ENCODE measurements at regions not wholly inside any gene's neighbourhood (a gene's known extent, or its start where the extent isn't known, plus 50 kb on each side); places are given as distances from the start of the nearest gene placed in this dataset.

GRCh38 chr4:182145334-182145905 lies 97.8 kb upstream of the TENM3 start:
- CTCF ChIA-PET, result interaction anchor here (0.6 to 1.1 kb wide), 4 partner anchors 33 to 332 kb away, joined by 3 to 5 read pairs (median 3); no protein-coding TSS in a partner anchor

GRCh38 chr4:182147391-182147790 lies 95.8 kb upstream of the TENM3 start:
- no peaks in the 10 kb centered on the region for H3K27me3 Mint-ChIP-seq (ENCODE audit: insufficient read depth, unreplicated experiment)
- H3K4me1 Mint-ChIP-seq (ENCODE audit: insufficient read depth, unreplicated experiment), result peaks cover 27% of the 10 kb centered on the region
- no TSS peak for BruUV-seq (replicated peaks)
- POLR2A ChIA-PET, result interaction anchor here (0.7 to 1.7 kb wide), 8 partner anchors 20 to 473 kb away, joined by 3 to 6 read pairs (median 4); no protein-coding TSS in a partner anchor
- H3K9me3 Mint-ChIP-seq (ENCODE audit: unreplicated experiment), result no peaks in the 10 kb centered on the region
- H3K36me3 Mint-ChIP-seq (ENCODE audit: insufficient read depth, unreplicated experiment), result no peaks in the 10 kb centered on the region
- CTCF ChIA-PET, result interaction anchor here (0.6 to 1.2 kb wide), 4 partner anchors 22 to 218 kb away, joined by 3 to 4 read pairs (median 3); no protein-coding TSS in a partner anchor
- H3K4me3 Mint-ChIP-seq (ENCODE audit: unreplicated experiment), result no peak overlapping the region
- DNase-seq (ENCODE audit: unreplicated experiment), result no peak
- no peak overlapping the region for H3K27ac Mint-ChIP-seq (ENCODE audit: low read depth, unreplicated experiment)
- intact Hi-C loops (cut with micrococcal nuclease), result no loop called here
- no peak for TF ChIP-seq CTCF (IDR thresholded peaks at IDR 0.05; ENCODE audit: unreplicated experiment)

More at GRCh38 chr4:182145334-182145905, 97.8 kb upstream of the TENM3 start:
- DNase-seq (ENCODE audit: unreplicated experiment), result peak; percentile 22
- intact Hi-C loops (cut with micrococcal nuclease), result loop anchor here (1.0 to 2.0 kb wide), 4 partner anchors 101 to 661 kb away; no protein-coding TSS in a partner anchor
- Mint-ChIP-seq H3K27ac (ENCODE audit: low read depth, unreplicated experiment) (peak overlapping the region; percentile 54), H3K4me1 (ENCODE audit: insufficient read depth, unreplicated experiment) (peaks cover 22% of the 10 kb centered on the region), H3K9me3 (ENCODE audit: unreplicated experiment) (no peaks in the 10 kb centered on the region), H3K36me3 (ENCODE audit: insufficient read depth, unreplicated experiment) (no peaks in the 10 kb centered on the region), H3K4me3 (ENCODE audit: unreplicated experiment) (peak overlapping the region; percentile 98), H3K27me3 (ENCODE audit: insufficient read depth, unreplicated experiment) (no peaks in the 10 kb centered on the region)
- TSS peak; percentile 32 for BruUV-seq (replicated peaks)
- POLR2A ChIA-PET, result interaction anchor here (0.6 to 2.1 kb wide), 17 partner anchors 9 to 753 kb away, joined by 3 to 8 read pairs (median 5); no protein-coding TSS in a partner anchor
- TF ChIP-seq CTCF (IDR thresholded peaks at IDR 0.05; ENCODE audit: unreplicated experiment), result no peak

- ChIA-PET CTCF (interaction anchor here (0.6 to 1.1 kb wide), 2 partner anchors 38 to 554 kb away, joined by 3 read pairs; no protein-coding TSS in a partner anchor), POLR2A (interaction anchor here (0.9 kb wide), 1 partner anchor 13 kb away, joined by 3 read pairs; no protein-coding TSS in a partner anchor)
- no peak for DNase-seq (ENCODE audit: unreplicated experiment)
- Mint-ChIP-seq H3K36me3 (ENCODE audit: insufficient read depth, unreplicated experiment) (no peaks in the 10 kb centered on the region), H3K27ac (ENCODE audit: low read depth, unreplicated experiment) (no peak overlapping the region), H3K9me3 (ENCODE audit: unreplicated experiment) (no peaks in the 10 kb centered on the region), H3K4me3 (ENCODE audit: unreplicated experiment) (no peak overlapping the region), H3K4me1 (ENCODE audit: insufficient read depth, unreplicated experiment) (peaks cover 14% of the 10 kb centered on the region), H3K27me3 (ENCODE audit: insufficient read depth, unreplicated experiment) (no peaks in the 10 kb centered on the region)
- intact Hi-C loops (cut with micrococcal nuclease), result no loop called here
- TF ChIP-seq CTCF (IDR thresholded peaks at IDR 0.05; ENCODE audit: unreplicated experiment), result no peak
- no TSS peak for BruUV-seq (replicated peaks)
Measured at GRCh38 chr4:182150645-182151044, 92.6 kb upstream of the TENM3 start.

- no TSS peak for BruUV-seq (replicated peaks)
- CTCF ChIA-PET, result interaction anchor here (0.5 to 0.7 kb wide), 2 partner anchors 154 to 1024 kb away, joined by 3 read pairs; no protein-coding TSS in a partner anchor
Measured at GRCh38 chr4:182155806-182156205, 87.4 kb upstream of the TENM3 start.

More at GRCh38 chr4:182155806-182156205, 87.4 kb upstream of the TENM3 start:
- peaks cover 11% of the 10 kb centered on the region for H3K36me3 Mint-ChIP-seq (ENCODE audit: insufficient read depth, unreplicated experiment)
- peaks cover 4% of the 10 kb centered on the region for H3K4me1 Mint-ChIP-seq (ENCODE audit: insufficient read depth, unreplicated experiment)
- no peak overlapping the region for H3K27ac Mint-ChIP-seq (ENCODE audit: low read depth, unreplicated experiment)
- TF ChIP-seq CTCF (IDR thresholded peaks at IDR 0.05; ENCODE audit: unreplicated experiment), result no peak
- POLR2A ChIA-PET, result interaction anchor here (0.6 kb wide), 1 partner anchor 10 kb away, joined by 4 read pairs; no protein-coding TSS in a partner anchor
- DNase-seq (ENCODE audit: unreplicated experiment), result no peak
- no peaks in the 10 kb centered on the region for H3K9me3 Mint-ChIP-seq (ENCODE audit: unreplicated experiment)
- intact Hi-C loops (cut with micrococcal nuclease), result no loop called here
- H3K27me3 Mint-ChIP-seq (ENCODE audit: insufficient read depth, unreplicated experiment), result no peaks in the 10 kb centered on the region
- no peak overlapping the region for H3K4me3 Mint-ChIP-seq (ENCODE audit: unreplicated experiment)
